WTC11 (cell line): ENCODE measurements at regions not wholly inside any gene's neighbourhood (a gene's known extent, or its start where the extent isn't known, plus 50 kb on each side); places are given as distances from the start of the nearest gene placed in this dataset.

Experiments
- ATF3 ChIP-seq: sonication (generic); formaldehyde crosslinking; conservative IDR thresholded peaks from 2 replicates; pipeline ENCODE4 v1.8.1; 2022; ENCODE audit warnings: mild to moderate bottlenecking, missing genetic modification reagents
- ETV6 ChIP-seq: sonication (generic); formaldehyde crosslinking; IDR thresholded peaks from 2 replicates; pipeline ENCODE4 v1.8.1; 2022; ENCODE audit warnings: mild to moderate bottlenecking, missing genetic modification reagents
- GABPB1 ChIP-seq: sonication (generic); formaldehyde crosslinking; IDR thresholded peaks from 2 replicates; pipeline ENCODE4 v1.8.1; 2023; ENCODE audit warnings: mild to moderate bottlenecking, missing genetic modification reagents
- STAT6 ChIP-seq: sonication (generic); formaldehyde crosslinking; conservative IDR thresholded peaks from 2 replicates; pipeline ENCODE4 v1.8.1; 2023; ENCODE audit warnings: mild to moderate bottlenecking, low read depth, missing genetic modification reagents, moderate library complexity
- TCF7 ChIP-seq: sonication (generic); formaldehyde crosslinking; IDR thresholded peaks from 2 replicates; pipeline ENCODE4 v1.8.0; 2022; ENCODE audit warnings: mild to moderate bottlenecking, low read depth, missing genetic modification reagents, moderate library complexity
- USF2 ChIP-seq: sonication (generic); formaldehyde crosslinking; IDR thresholded peaks from 2 replicates; pipeline ENCODE4 v1.8.1; 2023; ENCODE audit warnings: mild to moderate bottlenecking, missing genetic modification reagents, moderate library complexity
- TF ChIP-seq, protein P1 (sequence below): sonication (generic); formaldehyde crosslinking; IDR thresholded peaks from 2 replicates; pipeline ENCODE4 v1.8.1; 2022; ENCODE audit warnings: mild to moderate bottlenecking, moderate library complexity, missing genetic modification reagents
- TF ChIP-seq, protein P2 (sequence below): fragments of 200-600 bp; IDR thresholded peaks from 2 replicates; pipeline ENCODE4 v1.8.0; 2022; ENCODE audit warnings: antibody characterized with exemption
- TF ChIP-seq, protein P3 (sequence below): sonication (generic); formaldehyde crosslinking; IDR thresholded peaks from 2 replicates; pipeline ENCODE4 v1.8.0; 2022; ENCODE audit warnings: mild to moderate bottlenecking, missing genetic modification reagents
- TF ChIP-seq, protein P4 (sequence below): fragments of 250-450 bp; sonication (Bioruptor Pico); IDR thresholded peaks from 2 replicates; pipeline ENCODE4 v1.9.0; 2021; ENCODE audit warnings: mild to moderate bottlenecking
- TF ChIP-seq, protein P5 (sequence below): sonication (generic); formaldehyde crosslinking; IDR thresholded peaks from 2 replicates; pipeline ENCODE4 v1.8.0; 2023; ENCODE audit warnings: missing genetic modification reagents, mild to moderate bottlenecking, borderline replicate concordance

DNA sequence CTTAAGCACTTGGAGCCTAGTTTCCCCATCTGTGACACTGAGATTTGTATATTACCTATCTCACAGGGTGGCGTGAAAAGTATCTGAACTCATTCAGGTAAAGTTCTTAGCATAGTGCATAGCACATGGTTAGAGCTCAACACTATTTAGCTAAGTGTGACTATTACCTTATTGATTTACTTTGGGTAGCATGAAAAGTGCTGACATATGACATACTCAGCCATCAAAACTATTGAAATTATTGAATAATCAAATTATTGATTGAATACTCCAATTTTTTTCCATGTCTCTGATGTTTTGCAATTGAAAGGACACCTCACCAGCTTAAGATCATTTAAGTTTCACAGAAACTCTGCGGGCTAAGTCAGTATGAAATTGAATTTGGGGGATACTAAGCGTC, 715.0 kb downstream of the EFNB2 start:
- TF ChIP-seq, protein P1, sequence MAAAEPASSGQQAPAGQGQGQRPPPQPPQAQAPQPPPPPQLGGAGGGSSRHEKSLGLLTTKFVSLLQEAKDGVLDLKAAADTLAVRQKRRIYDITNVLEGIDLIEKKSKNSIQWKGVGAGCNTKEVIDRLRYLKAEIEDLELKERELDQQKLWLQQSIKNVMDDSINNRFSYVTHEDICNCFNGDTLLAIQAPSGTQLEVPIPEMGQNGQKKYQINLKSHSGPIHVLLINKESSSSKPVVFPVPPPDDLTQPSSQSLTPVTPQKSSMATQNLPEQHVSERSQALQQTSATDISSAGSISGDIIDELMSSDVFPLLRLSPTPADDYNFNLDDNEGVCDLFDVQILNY (CRISPR knock-in tag), result no peak
- TF ChIP-seq, protein P2, sequence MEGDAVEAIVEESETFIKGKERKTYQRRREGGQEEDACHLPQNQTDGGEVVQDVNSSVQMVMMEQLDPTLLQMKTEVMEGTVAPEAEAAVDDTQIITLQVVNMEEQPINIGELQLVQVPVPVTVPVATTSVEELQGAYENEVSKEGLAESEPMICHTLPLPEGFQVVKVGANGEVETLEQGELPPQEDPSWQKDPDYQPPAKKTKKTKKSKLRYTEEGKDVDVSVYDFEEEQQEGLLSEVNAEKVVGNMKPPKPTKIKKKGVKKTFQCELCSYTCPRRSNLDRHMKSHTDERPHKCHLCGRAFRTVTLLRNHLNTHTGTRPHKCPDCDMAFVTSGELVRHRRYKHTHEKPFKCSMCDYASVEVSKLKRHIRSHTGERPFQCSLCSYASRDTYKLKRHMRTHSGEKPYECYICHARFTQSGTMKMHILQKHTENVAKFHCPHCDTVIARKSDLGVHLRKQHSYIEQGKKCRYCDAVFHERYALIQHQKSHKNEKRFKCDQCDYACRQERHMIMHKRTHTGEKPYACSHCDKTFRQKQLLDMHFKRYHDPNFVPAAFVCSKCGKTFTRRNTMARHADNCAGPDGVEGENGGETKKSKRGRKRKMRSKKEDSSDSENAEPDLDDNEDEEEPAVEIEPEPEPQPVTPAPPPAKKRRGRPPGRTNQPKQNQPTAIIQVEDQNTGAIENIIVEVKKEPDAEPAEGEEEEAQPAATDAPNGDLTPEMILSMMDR, result no peak
- TF ChIP-seq, protein P3, sequence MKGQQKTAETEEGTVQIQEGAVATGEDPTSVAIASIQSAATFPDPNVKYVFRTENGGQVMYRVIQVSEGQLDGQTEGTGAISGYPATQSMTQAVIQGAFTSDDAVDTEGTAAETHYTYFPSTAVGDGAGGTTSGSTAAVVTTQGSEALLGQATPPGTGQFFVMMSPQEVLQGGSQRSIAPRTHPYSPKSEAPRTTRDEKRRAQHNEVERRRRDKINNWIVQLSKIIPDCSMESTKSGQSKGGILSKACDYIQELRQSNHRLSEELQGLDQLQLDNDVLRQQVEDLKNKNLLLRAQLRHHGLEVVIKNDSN, result no peak
- no peak for TF ChIP-seq ATF3
- TF ChIP-seq, protein P4, sequence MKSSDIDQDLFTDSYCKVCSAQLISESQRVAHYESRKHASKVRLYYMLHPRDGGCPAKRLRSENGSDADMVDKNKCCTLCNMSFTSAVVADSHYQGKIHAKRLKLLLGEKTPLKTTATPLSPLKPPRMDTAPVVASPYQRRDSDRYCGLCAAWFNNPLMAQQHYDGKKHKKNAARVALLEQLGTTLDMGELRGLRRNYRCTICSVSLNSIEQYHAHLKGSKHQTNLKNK (CRISPR knock-in tag), result no peak
- no peak for TF ChIP-seq GABPB1 (CRISPR knock-in tag)
- TF ChIP-seq USF2, result no peak
- TF ChIP-seq ETV6 (CRISPR knock-in tag), result no peak
- TF ChIP-seq, protein P5, sequence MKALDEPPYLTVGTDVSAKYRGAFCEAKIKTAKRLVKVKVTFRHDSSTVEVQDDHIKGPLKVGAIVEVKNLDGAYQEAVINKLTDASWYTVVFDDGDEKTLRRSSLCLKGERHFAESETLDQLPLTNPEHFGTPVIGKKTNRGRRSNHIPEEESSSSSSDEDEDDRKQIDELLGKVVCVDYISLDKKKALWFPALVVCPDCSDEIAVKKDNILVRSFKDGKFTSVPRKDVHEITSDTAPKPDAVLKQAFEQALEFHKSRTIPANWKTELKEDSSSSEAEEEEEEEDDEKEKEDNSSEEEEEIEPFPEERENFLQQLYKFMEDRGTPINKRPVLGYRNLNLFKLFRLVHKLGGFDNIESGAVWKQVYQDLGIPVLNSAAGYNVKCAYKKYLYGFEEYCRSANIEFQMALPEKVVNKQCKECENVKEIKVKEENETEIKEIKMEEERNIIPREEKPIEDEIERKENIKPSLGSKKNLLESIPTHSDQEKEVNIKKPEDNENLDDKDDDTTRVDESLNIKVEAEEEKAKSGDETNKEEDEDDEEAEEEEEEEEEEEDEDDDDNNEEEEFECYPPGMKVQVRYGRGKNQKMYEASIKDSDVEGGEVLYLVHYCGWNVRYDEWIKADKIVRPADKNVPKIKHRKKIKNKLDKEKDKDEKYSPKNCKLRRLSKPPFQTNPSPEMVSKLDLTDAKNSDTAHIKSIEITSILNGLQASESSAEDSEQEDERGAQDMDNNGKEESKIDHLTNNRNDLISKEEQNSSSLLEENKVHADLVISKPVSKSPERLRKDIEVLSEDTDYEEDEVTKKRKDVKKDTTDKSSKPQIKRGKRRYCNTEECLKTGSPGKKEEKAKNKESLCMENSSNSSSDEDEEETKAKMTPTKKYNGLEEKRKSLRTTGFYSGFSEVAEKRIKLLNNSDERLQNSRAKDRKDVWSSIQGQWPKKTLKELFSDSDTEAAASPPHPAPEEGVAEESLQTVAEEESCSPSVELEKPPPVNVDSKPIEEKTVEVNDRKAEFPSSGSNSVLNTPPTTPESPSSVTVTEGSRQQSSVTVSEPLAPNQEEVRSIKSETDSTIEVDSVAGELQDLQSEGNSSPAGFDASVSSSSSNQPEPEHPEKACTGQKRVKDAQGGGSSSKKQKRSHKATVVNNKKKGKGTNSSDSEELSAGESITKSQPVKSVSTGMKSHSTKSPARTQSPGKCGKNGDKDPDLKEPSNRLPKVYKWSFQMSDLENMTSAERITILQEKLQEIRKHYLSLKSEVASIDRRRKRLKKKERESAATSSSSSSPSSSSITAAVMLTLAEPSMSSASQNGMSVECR (CRISPR knock-in tag), result no peak
- TF ChIP-seq TCF7 (CRISPR knock-in tag), result no peak
- TF ChIP-seq STAT6 (CRISPR knock-in tag), result no peak
